ENCODE measurements at regions not wholly inside any gene's neighbourhood (a gene's known extent, or its start where the extent isn't known, plus 50 kb on each side); places are given as distances from the start of the nearest gene placed in this dataset.

GRCh38 chr5:145166110-145166509, 669.0 kb downstream of the PRELID2 start:
- no peak overlapping the region for H3K4me3 ChIP-seq (ENCODE audit: insufficient read depth, low read depth, low read length)
- H3K27me3 ChIP-seq (ENCODE audit: control insufficient read depth, insufficient read depth, low read length): no peaks in the 10 kb centered on the region
- no peaks in the 10 kb centered on the region for H3K36me3 ChIP-seq (replicated peaks; ENCODE audit: control insufficient read depth, insufficient read depth, low read length)
- DNase-seq: no peak

- no peaks in the 10 kb centered on the region for H3K27me3 ChIP-seq (ENCODE audit: control insufficient read depth, insufficient read depth, low read length)
- no peak for DNase-seq
- H3K36me3 ChIP-seq (replicated peaks; ENCODE audit: control insufficient read depth, insufficient read depth, low read length): no peaks in the 10 kb centered on the region
These were observed 671.3 kb downstream of the PRELID2 start for GRCh38 chr5:145163876-145164275.

GRCh38 chr5:145162626-145163025, 672.5 kb downstream of the PRELID2 start:
- DNase-seq: no peak
- no peak overlapping the region for H3K4me3 ChIP-seq (ENCODE audit: insufficient read depth, low read depth, low read length)
- no peaks in the 10 kb centered on the region for H3K36me3 ChIP-seq (replicated peaks; ENCODE audit: control insufficient read depth, insufficient read depth, low read length)
- no peaks in the 10 kb centered on the region for H3K27me3 ChIP-seq (ENCODE audit: control insufficient read depth, insufficient read depth, low read length)

More at GRCh38 chr5:145163876-145164275, 671.3 kb downstream of the PRELID2 start:
- H3K4me3 ChIP-seq (ENCODE audit: insufficient read depth, low read depth, low read length): no peak overlapping the region

GRCh38 chr5:145161391-145161790, 673.8 kb downstream of the PRELID2 start:
- no peak for DNase-seq
- no peaks in the 10 kb centered on the region for H3K27me3 ChIP-seq (ENCODE audit: control insufficient read depth, insufficient read depth, low read length)
- no peaks in the 10 kb centered on the region for H3K36me3 ChIP-seq (replicated peaks; ENCODE audit: control insufficient read depth, insufficient read depth, low read length)
- no peak overlapping the region for H3K4me3 ChIP-seq (ENCODE audit: insufficient read depth, low read depth, low read length)

GRCh38 chr5:145160679-145161078, 674.5 kb downstream of the PRELID2 start:
- DNase-seq: no peak
- H3K36me3 ChIP-seq (replicated peaks; ENCODE audit: control insufficient read depth, insufficient read depth, low read length): no peaks in the 10 kb centered on the region
- no peaks in the 10 kb centered on the region for H3K27me3 ChIP-seq (ENCODE audit: control insufficient read depth, insufficient read depth, low read length)
- no peak overlapping the region for H3K4me3 ChIP-seq (ENCODE audit: insufficient read depth, low read depth, low read length)

- Histone ChIP-seq H3K36me3 (replicated peaks; ENCODE audit: control insufficient read depth, insufficient read depth, low read length) (no peaks in the 10 kb centered on the region), H3K4me3 (ENCODE audit: insufficient read depth, low read depth, low read length) (no peak overlapping the region), H3K27me3 (ENCODE audit: control insufficient read depth, insufficient read depth, low read length) (no peaks in the 10 kb centered on the region)
- DNase-seq: no peak
These were observed 676.4 kb downstream of the PRELID2 start for GRCh38 chr5:145158730-145159129.

- Histone ChIP-seq H3K36me3 (replicated peaks; ENCODE audit: control insufficient read depth, insufficient read depth, low read length) (no peaks in the 10 kb centered on the region), H3K27me3 (ENCODE audit: control insufficient read depth, insufficient read depth, low read length) (no peaks in the 10 kb centered on the region), H3K4me3 (ENCODE audit: insufficient read depth, low read depth, low read length) (no peak overlapping the region)
- DNase-seq: no peak
These were observed 677.3 kb downstream of the PRELID2 start for GRCh38 chr5:145157841-145158240.

GRCh38 chr5:145141534-145141933, 693.6 kb downstream of the PRELID2 start:
- no peaks in the 10 kb centered on the region for H3K36me3 ChIP-seq (replicated peaks; ENCODE audit: control insufficient read depth, insufficient read depth, low read length)
- H3K4me3 ChIP-seq (ENCODE audit: insufficient read depth, low read depth, low read length): no peak overlapping the region
- DNase-seq: no peak
- H3K27me3 ChIP-seq (ENCODE audit: control insufficient read depth, insufficient read depth, low read length): no peaks in the 10 kb centered on the region

- no peak for DNase-seq
- Histone ChIP-seq H3K36me3 (replicated peaks; ENCODE audit: control insufficient read depth, insufficient read depth, low read length) (no peaks in the 10 kb centered on the region), H3K4me3 (ENCODE audit: insufficient read depth, low read depth, low read length) (no peak overlapping the region)
These were observed 704.1 kb downstream of the PRELID2 start for GRCh38 chr5:145130996-145131395.

GRCh38 chr5:145129797-145130196, 705.3 kb downstream of the PRELID2 start:
- no peaks in the 10 kb centered on the region for H3K36me3 ChIP-seq (replicated peaks; ENCODE audit: control insufficient read depth, insufficient read depth, low read length)
- no peak overlapping the region for H3K4me3 ChIP-seq (ENCODE audit: insufficient read depth, low read depth, low read length)
- no peaks in the 10 kb centered on the region for H3K27me3 ChIP-seq (ENCODE audit: control insufficient read depth, insufficient read depth, low read length)
- DNase-seq: no peak

More at GRCh38 chr5:145130996-145131395, 704.1 kb downstream of the PRELID2 start:
- no peaks in the 10 kb centered on the region for H3K27me3 ChIP-seq (ENCODE audit: control insufficient read depth, insufficient read depth, low read length)

GRCh38 chr5:145124806-145125205, 710.3 kb downstream of the PRELID2 start:
- no peak overlapping the region for H3K4me3 ChIP-seq (ENCODE audit: insufficient read depth, low read depth, low read length)
- DNase-seq: no peak
- H3K27me3 ChIP-seq (ENCODE audit: control insufficient read depth, insufficient read depth, low read length): no peaks in the 10 kb centered on the region
- no peaks in the 10 kb centered on the region for H3K36me3 ChIP-seq (replicated peaks; ENCODE audit: control insufficient read depth, insufficient read depth, low read length)

GRCh38 chr5:145118611-145119010, 716.5 kb downstream of the PRELID2 start:
- DNase-seq: no peak
- Histone ChIP-seq H3K36me3 (replicated peaks; ENCODE audit: control insufficient read depth, insufficient read depth, low read length) (no peaks in the 10 kb centered on the region), H3K4me3 (ENCODE audit: insufficient read depth, low read depth, low read length) (no peak overlapping the region), H3K27me3 (ENCODE audit: control insufficient read depth, insufficient read depth, low read length) (no peaks in the 10 kb centered on the region)

- H3K4me3 ChIP-seq (ENCODE audit: insufficient read depth, low read depth, low read length): no peak overlapping the region
- H3K36me3 ChIP-seq (replicated peaks; ENCODE audit: control insufficient read depth, insufficient read depth, low read length): no peaks in the 10 kb centered on the region
- no peaks in the 10 kb centered on the region for H3K27me3 ChIP-seq (ENCODE audit: control insufficient read depth, insufficient read depth, low read length)
- DNase-seq: no peak
These were observed 717.0 kb downstream of the PRELID2 start for GRCh38 chr5:145118127-145118526.

GRCh38 chr5:145117285-145117684, 717.9 kb downstream of the PRELID2 start:
- DNase-seq: no peak
- no peaks in the 10 kb centered on the region for H3K36me3 ChIP-seq (replicated peaks; ENCODE audit: control insufficient read depth, insufficient read depth, low read length)

GRCh38 chr5:145111420-145111819, 723.7 kb downstream of the PRELID2 start:
- Histone ChIP-seq H3K36me3 (replicated peaks; ENCODE audit: control insufficient read depth, insufficient read depth, low read length) (no peaks in the 10 kb centered on the region), H3K4me3 (ENCODE audit: insufficient read depth, low read depth, low read length) (no peak overlapping the region), H3K27me3 (ENCODE audit: control insufficient read depth, insufficient read depth, low read length) (no peaks in the 10 kb centered on the region)
- no peak for DNase-seq

More at GRCh38 chr5:145117285-145117684, 717.9 kb downstream of the PRELID2 start:
- no peak overlapping the region for H3K4me3 ChIP-seq (ENCODE audit: insufficient read depth, low read depth, low read length)
- no peaks in the 10 kb centered on the region for H3K27me3 ChIP-seq (ENCODE audit: control insufficient read depth, insufficient read depth, low read length)

- Histone ChIP-seq H3K27me3 (ENCODE audit: control insufficient read depth, insufficient read depth, low read length) (no peaks in the 10 kb centered on the region), H3K4me3 (ENCODE audit: insufficient read depth, low read depth, low read length) (no peak overlapping the region), H3K36me3 (replicated peaks; ENCODE audit: control insufficient read depth, insufficient read depth, low read length) (no peaks in the 10 kb centered on the region)
- DNase-seq: no peak
These were observed 724.3 kb downstream of the PRELID2 start for GRCh38 chr5:145110834-145111233.
